Mammary epithelial cell (primary cell): ENCODE measurements at regions not wholly inside any gene's neighbourhood (a gene's known extent, or its start where the extent isn't known, plus 50 kb on each side); places are given as distances from the start of the nearest gene placed in this dataset.

ENCODE experiments used
- CTCF ChIP-seq, 2 donors: IDR thresholded peaks in 1 of 2; conservative IDR thresholded peaks in 1 of 2; 2 replicates each; pipeline ENCODE4 v1.5.1; 2011 to 2012; ENCODE audit warnings: inconsistent platforms in 2 of 2, low read length in 2 of 2, mild to moderate bottlenecking in 2 of 2, control low read depth in 1 of 2, low read depth in 1 of 2; ENCODE audit not compliant: insufficient read depth in 1 of 2; ENCODE audit errors: extremely low read depth in 1 of 2
- EZH2 ChIP-seq: IDR thresholded peaks from 2 replicates; pipeline ENCODE4 v1.6.1; 2012; ENCODE audit warnings: low read length, inconsistent platforms, borderline replicate concordance

- TF ChIP-seq CTCF (conservative IDR thresholded peaks at IDR 0.05 in 1 of 2, IDR thresholded peaks at IDR 0.05 in 1 of 2; ENCODE audit: extremely low read depth in 1 of 2, insufficient read depth in 1 of 2, low read depth in 1 of 2, low read length in 2 of 2) (peak; percentile 82 to 83), EZH2 (no peak)
Measured at GRCh38 chr22:22787786-22788459, 99.7 kb upstream of the IGLL5 start.
